Inflammatory macrophage treated with lipopolysaccharide for 4 hours (primary cell): ENCODE measurements at regions not wholly inside any gene's neighbourhood (a gene's known extent, or its start where the extent isn't known, plus 50 kb on each side); places are given as distances from the start of the nearest gene placed in this dataset.

Source experiments
- DNase-seq: peaks from one replicate; pipeline ENCODE4 v3.0.0-alpha.2; 2020

- no peak for DNase-seq
Observed at GRCh38 chr1:162918151-162918754, 57.3 kb upstream of the CCDC190 start.

GRCh38 chr1:162916821-162917613 is 56.0 kb upstream of the CCDC190 start:
- DNase-seq, result no peak

GRCh38 chr1:162916407-162916806 is 55.4 kb upstream of the CCDC190 start:
- no peak for DNase-seq

GRCh38 chr1:162914601-162915000 is 53.6 kb upstream of the CCDC190 start:
- DNase-seq, result no peak

GRCh38 chr1:162913345-162913744 is 52.4 kb upstream of the CCDC190 start:
- DNase-seq, result no peak

GRCh38 chr1:162912061-162912667 is 51.2 kb upstream of the CCDC190 start:
- no peak for DNase-seq
